ENCODE measurements at regions not wholly inside any gene's neighbourhood (a gene's known extent, or its start where the extent isn't known, plus 50 kb on each side); places are given as distances from the start of the nearest gene placed in this dataset.
"Not testable (repeated sequence)": the region's sequence is repeated elsewhere in the genome, so short reads cannot be mapped to it uniquely, and the experiment has no call there.

DNA sequence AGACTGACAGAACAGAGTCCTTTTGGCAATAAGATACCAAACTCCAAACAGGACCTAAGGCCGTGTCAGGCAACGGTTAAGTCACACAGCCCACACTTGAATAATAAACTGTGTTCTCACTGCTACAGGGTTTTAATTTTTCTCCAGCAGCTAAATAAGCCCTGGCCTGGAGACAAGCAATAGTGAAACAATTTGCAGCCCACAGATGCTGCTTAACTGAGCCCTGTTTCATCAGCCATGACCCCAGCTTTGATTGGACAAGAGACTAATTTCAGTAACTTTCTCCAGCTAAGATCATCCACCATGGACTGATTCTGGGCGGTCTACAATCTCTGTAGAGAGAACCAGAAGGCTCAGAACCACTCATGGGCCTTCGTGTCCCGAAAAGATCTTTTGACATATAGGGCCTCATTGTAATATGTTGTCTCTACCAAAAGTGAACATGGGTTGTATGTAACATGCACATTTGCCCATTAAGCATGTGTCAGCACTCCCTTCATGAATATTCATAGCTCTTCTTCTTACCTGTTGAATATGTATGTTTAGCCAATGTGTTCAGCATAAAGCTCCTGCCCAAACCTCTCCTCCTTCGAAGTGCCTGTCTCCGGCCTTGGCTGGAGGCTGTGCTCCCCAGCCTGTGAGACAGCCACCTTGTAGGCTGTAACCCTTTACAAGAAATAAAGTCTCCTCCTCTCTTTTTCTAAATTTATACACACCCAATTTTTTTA is 223.1 kb upstream of the AKR1E2 start:
- Mint-ChIP-seq H3K4me3 (no peak overlapping the region), H3K27me3 (ENCODE audit: low read depth) (no peaks in the 10 kb centered on the region), H3K27ac (no peak overlapping the region), H3K36me3 (no peaks in the 10 kb centered on the region), H3K4me1 (peaks cover 3% of the 10 kb centered on the region), H3K9me3 (peaks cover 11% of the 10 kb centered on the region)
- TF ChIP-seq, protein P1, sequence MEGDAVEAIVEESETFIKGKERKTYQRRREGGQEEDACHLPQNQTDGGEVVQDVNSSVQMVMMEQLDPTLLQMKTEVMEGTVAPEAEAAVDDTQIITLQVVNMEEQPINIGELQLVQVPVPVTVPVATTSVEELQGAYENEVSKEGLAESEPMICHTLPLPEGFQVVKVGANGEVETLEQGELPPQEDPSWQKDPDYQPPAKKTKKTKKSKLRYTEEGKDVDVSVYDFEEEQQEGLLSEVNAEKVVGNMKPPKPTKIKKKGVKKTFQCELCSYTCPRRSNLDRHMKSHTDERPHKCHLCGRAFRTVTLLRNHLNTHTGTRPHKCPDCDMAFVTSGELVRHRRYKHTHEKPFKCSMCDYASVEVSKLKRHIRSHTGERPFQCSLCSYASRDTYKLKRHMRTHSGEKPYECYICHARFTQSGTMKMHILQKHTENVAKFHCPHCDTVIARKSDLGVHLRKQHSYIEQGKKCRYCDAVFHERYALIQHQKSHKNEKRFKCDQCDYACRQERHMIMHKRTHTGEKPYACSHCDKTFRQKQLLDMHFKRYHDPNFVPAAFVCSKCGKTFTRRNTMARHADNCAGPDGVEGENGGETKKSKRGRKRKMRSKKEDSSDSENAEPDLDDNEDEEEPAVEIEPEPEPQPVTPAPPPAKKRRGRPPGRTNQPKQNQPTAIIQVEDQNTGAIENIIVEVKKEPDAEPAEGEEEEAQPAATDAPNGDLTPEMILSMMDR (IDR thresholded peaks at IDR 0.05; ENCODE audit: unreplicated experiment) = no peak
- DNase-seq (ENCODE audit: low spot score in 2 of 2, unreplicated experiment in 2 of 2) = no peak

DNA sequence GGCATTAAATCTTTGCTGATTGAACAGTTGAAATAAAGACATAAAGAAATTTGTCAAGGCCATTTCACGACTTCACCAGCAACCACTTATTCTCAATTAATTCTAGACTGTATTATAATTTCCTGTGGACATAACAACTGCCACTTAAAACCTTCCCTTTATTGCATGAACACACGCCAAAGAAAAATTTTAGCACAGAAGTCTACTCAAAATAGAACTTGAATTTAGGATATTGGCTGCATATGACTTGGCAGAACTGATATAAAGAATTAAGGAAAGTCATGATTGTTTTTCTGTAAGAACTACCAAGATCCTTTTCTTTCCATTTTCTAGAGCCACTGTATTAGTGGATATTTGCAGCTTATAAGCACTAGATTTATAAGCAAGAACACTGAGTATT is 226.5 kb upstream of the AKR1E2 start:
- no peaks in the 10 kb centered on the region for H3K27me3 Mint-ChIP-seq (ENCODE audit: low read depth)
- TF ChIP-seq, protein P1 (IDR thresholded peaks at IDR 0.05; ENCODE audit: unreplicated experiment) = no peak
- no peak overlapping the region for H3K27ac Mint-ChIP-seq
- no peak for DNase-seq (ENCODE audit: low spot score in 2 of 2, unreplicated experiment in 2 of 2)
- peaks cover 11% of the 10 kb centered on the region for H3K9me3 Mint-ChIP-seq
- no peak overlapping the region for H3K4me3 Mint-ChIP-seq
- no peaks in the 10 kb centered on the region for H3K4me1 Mint-ChIP-seq
- H3K36me3 Mint-ChIP-seq = no peaks in the 10 kb centered on the region

DNA sequence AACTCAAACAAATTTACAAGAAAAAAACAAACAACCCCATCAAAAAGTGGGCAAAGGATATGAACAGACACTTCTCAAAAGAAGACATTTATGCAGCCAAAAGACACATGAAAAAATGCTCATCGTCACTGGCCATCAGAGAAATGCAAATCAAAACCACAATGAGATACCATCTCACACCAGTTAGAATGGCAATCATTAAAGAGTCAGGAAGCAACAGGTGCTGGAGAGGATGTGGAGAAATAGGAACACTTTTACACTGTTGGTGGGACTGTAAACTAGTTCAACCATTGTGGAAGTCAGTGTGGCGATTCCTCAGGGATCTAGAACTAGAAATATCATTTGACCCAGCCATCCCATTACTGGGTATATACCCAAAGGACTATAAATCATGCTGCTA is 228.1 kb upstream of the AKR1E2 start:
- H3K9me3 Mint-ChIP-seq, H3K36me3 Mint-ChIP-seq: not testable (repeated sequence)

DNA sequence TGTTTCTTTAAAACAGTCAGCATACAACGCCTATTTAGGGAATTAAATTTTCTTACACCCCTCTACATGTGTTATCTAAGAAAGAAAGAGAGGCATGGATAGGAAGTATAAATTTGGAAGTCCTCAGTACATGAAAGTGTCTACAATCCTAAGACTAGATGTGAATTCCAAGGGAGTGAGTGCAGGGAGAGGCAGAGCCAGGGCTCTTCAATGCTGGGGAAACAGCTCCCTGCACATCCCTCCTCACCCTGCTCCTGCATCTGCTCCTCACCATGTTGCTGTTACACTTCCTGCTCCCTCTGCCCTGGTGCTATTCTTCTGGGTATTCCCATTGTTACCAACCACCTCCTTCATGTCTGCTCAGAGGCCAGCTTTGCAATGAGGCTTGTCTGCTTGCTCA is 229.1 kb upstream of the AKR1E2 start:
- H3K4me3 Mint-ChIP-seq = no peak overlapping the region
- no peaks in the 10 kb centered on the region for H3K36me3 Mint-ChIP-seq
- no peak overlapping the region for H3K27ac Mint-ChIP-seq
- DNase-seq (ENCODE audit: low spot score in 2 of 2, unreplicated experiment in 2 of 2) = no peak
- H3K9me3 Mint-ChIP-seq = peaks cover 6% of the 10 kb centered on the region
- no peaks in the 10 kb centered on the region for H3K4me1 Mint-ChIP-seq
- H3K27me3 Mint-ChIP-seq (ENCODE audit: low read depth) = no peaks in the 10 kb centered on the region
- TF ChIP-seq, protein P1 (IDR thresholded peaks at IDR 0.05; ENCODE audit: unreplicated experiment) = no peak

More for the DNA sequence above, 228.1 kb upstream of the AKR1E2 start:
- not testable (repeated sequence) for H3K4me1 Mint-ChIP-seq; H3K4me3 Mint-ChIP-seq; H3K27me3 Mint-ChIP-seq (ENCODE audit: low read depth); DNase-seq (ENCODE audit: low spot score in 2 of 2, unreplicated experiment in 2 of 2); H3K27ac Mint-ChIP-seq

DNA sequence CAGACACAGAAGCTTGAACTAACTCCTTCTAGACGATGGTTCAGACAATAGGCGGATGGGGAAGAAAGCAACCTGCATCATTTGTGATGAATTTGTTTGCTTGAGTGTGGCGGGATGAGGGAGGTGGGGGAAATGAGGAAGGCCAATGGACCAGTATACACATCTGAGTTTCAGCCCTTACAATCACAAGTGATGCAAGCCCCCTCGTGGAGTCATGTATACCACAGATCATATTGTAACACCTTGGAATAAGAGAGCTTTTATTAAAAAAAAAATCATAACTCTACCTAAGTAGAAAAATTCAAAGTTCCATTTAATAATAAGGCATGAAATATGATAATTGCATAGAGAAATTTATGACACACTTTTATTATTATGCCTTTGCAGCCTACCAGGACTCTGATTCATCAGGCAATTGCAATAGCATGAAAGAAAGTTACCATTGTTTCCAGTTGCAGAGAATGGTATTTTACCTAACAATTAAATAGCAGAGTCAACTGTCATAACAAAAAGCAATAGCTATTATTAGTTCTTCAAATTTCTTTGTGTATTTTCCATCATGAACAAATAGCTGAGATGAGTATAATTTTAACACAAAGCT is 230.2 kb upstream of the AKR1E2 start:
- no peaks in the 10 kb centered on the region for H3K4me1 Mint-ChIP-seq
- no peak for DNase-seq (ENCODE audit: low spot score in 2 of 2, unreplicated experiment in 2 of 2)
- no peak overlapping the region for H3K27ac Mint-ChIP-seq
- H3K27me3 Mint-ChIP-seq (ENCODE audit: low read depth) = no peaks in the 10 kb centered on the region
- no peaks in the 10 kb centered on the region for H3K36me3 Mint-ChIP-seq
- H3K9me3 Mint-ChIP-seq = peaks cover 5% of the 10 kb centered on the region
- H3K4me3 Mint-ChIP-seq = no peak overlapping the region
- TF ChIP-seq, protein P1 (IDR thresholded peaks at IDR 0.05; ENCODE audit: unreplicated experiment) = no peak

DNA sequence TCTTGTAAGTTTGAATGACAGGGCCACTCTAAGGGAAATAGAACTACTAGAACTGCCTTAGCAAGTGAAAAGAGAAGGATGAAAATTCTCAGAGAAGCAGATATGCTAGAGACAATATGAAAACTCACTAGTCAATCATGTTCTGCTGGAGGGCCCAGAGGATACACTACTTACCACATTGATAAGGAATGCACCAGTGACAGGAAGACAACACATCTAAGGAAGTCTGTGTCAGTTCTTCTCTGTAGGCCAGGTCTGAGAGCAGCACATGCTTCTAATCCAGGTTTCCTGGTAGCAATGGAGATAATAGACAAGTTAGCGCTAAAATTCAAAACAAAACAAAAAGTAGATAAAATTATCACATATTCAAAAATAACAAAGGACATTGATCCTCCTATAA is 235.2 kb upstream of the AKR1E2 start:
- peaks cover 6% of the 10 kb centered on the region for H3K9me3 Mint-ChIP-seq
- H3K36me3 Mint-ChIP-seq = no peaks in the 10 kb centered on the region
- no peaks in the 10 kb centered on the region for H3K27me3 Mint-ChIP-seq (ENCODE audit: low read depth)
- H3K4me1 Mint-ChIP-seq = peaks cover 12% of the 10 kb centered on the region
- H3K27ac Mint-ChIP-seq = no peak overlapping the region
- TF ChIP-seq, protein P1 (IDR thresholded peaks at IDR 0.05; ENCODE audit: unreplicated experiment) = no peak
- no peak for DNase-seq (ENCODE audit: low spot score in 2 of 2, unreplicated experiment in 2 of 2)
- no peak overlapping the region for H3K4me3 Mint-ChIP-seq
